Keratinocyte (primary cell): ENCODE measurements at regions not wholly inside any gene's neighbourhood (a gene's known extent, or its start where the extent isn't known, plus 50 kb on each side); places are given as distances from the start of the nearest gene placed in this dataset.

ENCODE experiments used
- DNase-seq: peaks from one replicate; pipeline ENCODE4 v3.0.0-alpha.2; 2011; ENCODE audit warnings: low read depth, missing footprints, low spot score
- FAIRE-seq: peaks from 2 replicates; lab custom pipeline; 2011; peaks lifted over from hg19 to GRCh38; lab: Jason Lieb, UNC
- H2AFZ ChIP-seq: 2 replicates; pipeline ENCODE4 v1.6.0; 2012; ENCODE audit warnings: low read length, control low read depth, inconsistent platforms; ENCODE audit not compliant: control insufficient read depth
- H3K27ac ChIP-seq: 2 replicates; pipeline ENCODE4 v1.5.1; 2011; ENCODE audit warnings: low read length; ENCODE audit not compliant: control insufficient read depth, insufficient read depth
- H3K27me3 ChIP-seq: 3 replicates; pipeline ENCODE4 v1.6.0; 2011; ENCODE audit warnings: low read length; ENCODE audit not compliant: control insufficient read depth, insufficient read depth; ENCODE audit errors: extremely low read depth
- H3K36me3 ChIP-seq, 2 experiments: 2 replicates in 1 of 2; 3 replicates in 1 of 2; pipeline ENCODE4 v1.5.1; 2011; ENCODE audit warnings: low read length in 2 of 2, mild to moderate bottlenecking in 1 of 2; ENCODE audit not compliant: control insufficient read depth in 2 of 2, insufficient read depth in 2 of 2; ENCODE audit errors: extremely low read depth in 1 of 2
- H3K4me1 ChIP-seq: 3 replicates; pipeline ENCODE4 v1.5.1; 2011; ENCODE audit warnings: low read length; ENCODE audit not compliant: control insufficient read depth, insufficient read depth; ENCODE audit errors: extremely low read depth
- H3K4me2 ChIP-seq: 3 replicates; pipeline ENCODE4 v1.6.0; 2011; ENCODE audit warnings: low read depth, low read length; ENCODE audit not compliant: control insufficient read depth, insufficient read depth; ENCODE audit errors: extremely low read depth
- H3K4me3 ChIP-seq, 3 experiments: fragments of 200-600 bp in 1 of 3; sonication (generic) in 1 of 3; 2 replicates in 2 of 3; 3 replicates in 1 of 3; pipeline ENCODE4 v1.5.1; 2011 to 2016; ENCODE audit warnings: low read length in 3 of 3, mild to moderate bottlenecking in 3 of 3, control low read depth in 2 of 3, inconsistent platforms in 1 of 3, low read depth in 1 of 3, mixed read lengths in 1 of 3, mixed run types in 1 of 3, moderate library complexity in 1 of 3; ENCODE audit not compliant: control insufficient read depth in 2 of 3, insufficient read depth in 2 of 3; ENCODE audit errors: extremely low read depth in 1 of 3
- H3K79me2 ChIP-seq: 2 replicates; pipeline ENCODE4 v1.6.0; 2012; ENCODE audit warnings: low read length; ENCODE audit not compliant: control insufficient read depth, insufficient read depth
- H3K9ac ChIP-seq: 3 replicates; pipeline ENCODE4 v1.6.0; 2011; ENCODE audit warnings: low read length; ENCODE audit not compliant: control insufficient read depth, insufficient read depth; ENCODE audit errors: extremely low read depth
- H3K9me1 ChIP-seq: 3 replicates; pipeline ENCODE4 v1.6.0; 2011; ENCODE audit warnings: low read length; ENCODE audit not compliant: control insufficient read depth, insufficient read depth; ENCODE audit errors: extremely low read depth
- H3K9me3 ChIP-seq: 2 replicates; pipeline ENCODE4 v1.5.1; 2012; ENCODE audit warnings: low read depth, low read length; ENCODE audit not compliant: control insufficient read depth
- H4K20me1 ChIP-seq: 3 replicates; pipeline ENCODE4 v1.6.0; 2011; ENCODE audit warnings: low read length; ENCODE audit not compliant: control insufficient read depth, insufficient read depth; ENCODE audit errors: extremely low read depth
- CTCF ChIP-seq, 3 experiments: IDR thresholded peaks in 1 of 3; conservative IDR thresholded peaks in 1 of 3; optimal IDR thresholded peaks in 1 of 3; 2 replicates in 2 of 3; 3 replicates in 1 of 3; pipeline versions ENCODE3 to v1.5.1; 2011; ENCODE audit warnings: low read length in 3 of 3, mild to moderate bottlenecking in 3 of 3, moderate library complexity in 2 of 3, control low read depth in 1 of 3, inconsistent platforms in 1 of 3; ENCODE audit not compliant: insufficient read depth in 2 of 3; ENCODE audit errors: extremely low read depth in 1 of 3
- EZH2 ChIP-seq: IDR thresholded peaks from one replicate; pipeline ENCODE4 v1.6.1; 2012; ENCODE audit warnings: inconsistent platforms, mild to moderate bottlenecking, low read length, moderate library complexity
- dilution Hi-C: fragments of 300-500 bp; cut with MboI; formaldehyde crosslinking; loops from one replicate; pipeline ENCODE4 v1.7.0; 2020; ENCODE audit warnings: low sequenced_read_pairs; ENCODE audit not compliant: extremely low pct_ligation_motif_present

- Histone ChIP-seq H3K27ac (no peak overlapping the region), H3K36me3 (no peaks in the 10 kb centered on the region), H3K9ac (no peak overlapping the region), H3K79me2 (no peaks in the 10 kb centered on the region), H3K27me3 (no peaks in the 10 kb centered on the region), H2AFZ (no peak overlapping the region), H3K9me1 (no peaks in the 10 kb centered on the region), H4K20me1 (no peaks in the 10 kb centered on the region), H3K9me3 (no peaks in the 10 kb centered on the region), H3K4me3 (no peak overlapping the region), H3K4me1 (no peaks in the 10 kb centered on the region), H3K4me2 (no peak overlapping the region)
- FAIRE-seq (no peak), DNase-seq (no peak)
- no peak for TF ChIP-seq EZH2
- no peak for TF ChIP-seq CTCF (optimal IDR thresholded peaks at IDR 0.05 in 1 of 3, IDR thresholded peaks at IDR 0.05 in 1 of 3, conservative IDR thresholded peaks at IDR 0.05 in 1 of 3; ENCODE audit: extremely low read depth in 1 of 3, insufficient read depth in 2 of 3, low read length in 3 of 3)
- dilution Hi-C loops: no loop called here
Observed at GRCh38 chr9:86868616-86869015, 78.7 kb downstream of the GAS1 start.

- dilution Hi-C loops: no loop called here
Observed at GRCh38 chr9:86867804-86868313, 79.4 kb downstream of the GAS1 start.

More at GRCh38 chr9:86867804-86868313, 79.4 kb downstream of the GAS1 start:
- FAIRE-seq (no peak), DNase-seq (no peak)
- no peaks in the 10 kb centered on the region for H3K9me3 ChIP-seq
- no peaks in the 10 kb centered on the region for H4K20me1 ChIP-seq
- no peaks in the 10 kb centered on the region for H3K36me3 ChIP-seq
- TF ChIP-seq CTCF (optimal IDR thresholded peaks at IDR 0.05 in 1 of 3, IDR thresholded peaks at IDR 0.05 in 1 of 3, conservative IDR thresholded peaks at IDR 0.05 in 1 of 3; ENCODE audit: extremely low read depth in 1 of 3, insufficient read depth in 2 of 3, low read length in 3 of 3) (no peak), EZH2 (no peak)
- no peak overlapping the region for H3K9ac ChIP-seq
- H3K27me3 ChIP-seq: no peaks in the 10 kb centered on the region
- H2AFZ ChIP-seq: no peak overlapping the region
- no peaks in the 10 kb centered on the region for H3K79me2 ChIP-seq
- no peak overlapping the region for H3K4me2 ChIP-seq
- no peak overlapping the region for H3K4me3 ChIP-seq
- no peak overlapping the region for H3K27ac ChIP-seq
- no peaks in the 10 kb centered on the region for H3K4me1 ChIP-seq
- H3K9me1 ChIP-seq: no peaks in the 10 kb centered on the region
